Body of pancreas (tissue), 4 donors: ENCODE measurements at regions not wholly inside any gene's neighbourhood (a gene's known extent, or its start where the extent isn't known, plus 50 kb on each side); places are given as distances from the start of the nearest gene placed in this dataset.
A peak's percentile ranks its signal among the peaks of the same experiment; 100 is the strongest.

Experiments
- ATAC-seq: fragments of 150-250 bp; one replicate; pipeline ENCODE4 v1.9.1; 2016
- DNase-seq, 4 donors: peaks; one replicate each; pipeline ENCODE4 v3.0.0-alpha.2; 2019
- H3K27ac ChIP-seq, 4 donors: fragments of 200-600 bp; sonication (generic); 1 replicate in 3 of 4; 2 replicates in 1 of 4; pipeline versions ENCODE4 v1.5.1 to v1.6.1; 2016 to 2019; ENCODE audit warnings: mild to moderate bottlenecking in 1 of 4, mixed read lengths in 1 of 4, moderate library complexity in 1 of 4
- H3K27me3 ChIP-seq, 2 donors: fragments of 200-600 bp; sonication (generic); one replicate each; pipeline ENCODE4 v1.6.0; 2016; ENCODE audit warnings: mild to moderate bottlenecking in 1 of 2
- H3K36me3 ChIP-seq, 2 donors: fragments of 200-600 bp; sonication (generic); replicated peaks in 1 of 2; 2 replicates each; pipeline ENCODE4 v1.5.1; 2016; ENCODE audit warnings: low read depth in 2 of 2; ENCODE audit not compliant: insufficient read depth in 1 of 2
- H3K4me1 ChIP-seq: fragments of 200-600 bp; sonication (generic); one replicate; pipeline ENCODE4 v1.6.0; 2016
- H3K4me3 ChIP-seq, 2 donors: fragments of 200-600 bp; sonication (generic); 1 replicate in 1 of 2; 2 replicates in 1 of 2; pipeline ENCODE4 v1.5.1; 2016 to 2019
- H3K9me3 ChIP-seq, 3 donors: fragments of 200-600 bp; sonication (generic); 1 replicate in 2 of 3; 2 replicates in 1 of 3; pipeline ENCODE4 v1.5.1; 2016
- POLR2A ChIP-seq, 3 donors: fragments of 450-650 bp; IDR thresholded peaks; one replicate each; pipeline ENCODE4 v1.6.1; 2016; ENCODE audit warnings: antibody characterized with exemption in 3 of 3, mild to moderate bottlenecking in 2 of 3
- WGBS, 2 donors: methylation state at CpG; one replicate each; pipeline ENCODE4 v1.1.5; 2017; 5-methylcytosine and 5-hydroxymethylcytosine counted together
- intact Hi-C: fragments of 100-400 bp; cut with DNase I; formaldehyde crosslinking; loops from one replicate; pipeline ENCODE4 v1.15.1; 2023
- TF ChIP-seq, protein P1 (sequence below), 7 experiments: fragments of 450-650 bp in 4 of 7; fragments of 200-600 bp in 3 of 7; sonication (generic) in 3 of 7; IDR thresholded peaks; one replicate each; pipeline ENCODE4 v1.5.1; 2016 to 2019; ENCODE audit warnings: antibody characterized with exemption in 7 of 7

- peak in 1 of 4 donors; percentile 9 for DNase-seq
- no peak overlapping the region for H3K27ac ChIP-seq
- intact Hi-C loops: no loop called here
- TF ChIP-seq POLR2A (IDR thresholded peaks at IDR 0.05): no peak
- TF ChIP-seq, protein P1, sequence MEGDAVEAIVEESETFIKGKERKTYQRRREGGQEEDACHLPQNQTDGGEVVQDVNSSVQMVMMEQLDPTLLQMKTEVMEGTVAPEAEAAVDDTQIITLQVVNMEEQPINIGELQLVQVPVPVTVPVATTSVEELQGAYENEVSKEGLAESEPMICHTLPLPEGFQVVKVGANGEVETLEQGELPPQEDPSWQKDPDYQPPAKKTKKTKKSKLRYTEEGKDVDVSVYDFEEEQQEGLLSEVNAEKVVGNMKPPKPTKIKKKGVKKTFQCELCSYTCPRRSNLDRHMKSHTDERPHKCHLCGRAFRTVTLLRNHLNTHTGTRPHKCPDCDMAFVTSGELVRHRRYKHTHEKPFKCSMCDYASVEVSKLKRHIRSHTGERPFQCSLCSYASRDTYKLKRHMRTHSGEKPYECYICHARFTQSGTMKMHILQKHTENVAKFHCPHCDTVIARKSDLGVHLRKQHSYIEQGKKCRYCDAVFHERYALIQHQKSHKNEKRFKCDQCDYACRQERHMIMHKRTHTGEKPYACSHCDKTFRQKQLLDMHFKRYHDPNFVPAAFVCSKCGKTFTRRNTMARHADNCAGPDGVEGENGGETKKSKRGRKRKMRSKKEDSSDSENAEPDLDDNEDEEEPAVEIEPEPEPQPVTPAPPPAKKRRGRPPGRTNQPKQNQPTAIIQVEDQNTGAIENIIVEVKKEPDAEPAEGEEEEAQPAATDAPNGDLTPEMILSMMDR (IDR thresholded peaks at IDR 0.05): no peak
- H3K27me3 ChIP-seq: no peaks in the 10 kb centered on the region
- 50 to 91% methylated on average over 3 to 20 of the region's 20 CpGs for WGBS, 2 donors
- ATAC-seq: no peak
- no peaks in the 10 kb centered on the region for H3K36me3 ChIP-seq
- no peak overlapping the region for H3K4me3 ChIP-seq
- H3K4me1 ChIP-seq: peaks cover 11% of the 10 kb centered on the region
- no peaks in the 10 kb centered on the region for H3K9me3 ChIP-seq
Observed at GRCh38 chr10:130786365-130786966, 525.1 kb downstream of the TCERG1L start.

GRCh38 chr10:130787243-130787642 is 524.3 kb downstream of the TCERG1L start:
- WGBS, 2 donors: 9 to 17% methylated on average over 3 of the region's 3 CpGs
- no peak for ATAC-seq
- H3K27me3 ChIP-seq: no peaks in the 10 kb centered on the region
- H3K4me1 ChIP-seq: peaks cover 11% of the 10 kb centered on the region
- no peak overlapping the region for H3K4me3 ChIP-seq
- H3K27ac ChIP-seq: no peak overlapping the region
- intact Hi-C loops: no loop called here
- DNase-seq: peak in 1 of 4 donors; percentile 31
- H3K36me3 ChIP-seq: no peaks in the 10 kb centered on the region
- H3K9me3 ChIP-seq: no peaks in the 10 kb centered on the region
- no peak for TF ChIP-seq POLR2A (IDR thresholded peaks at IDR 0.05)
- TF ChIP-seq, protein P1 (IDR thresholded peaks at IDR 0.05): no peak

DNA sequence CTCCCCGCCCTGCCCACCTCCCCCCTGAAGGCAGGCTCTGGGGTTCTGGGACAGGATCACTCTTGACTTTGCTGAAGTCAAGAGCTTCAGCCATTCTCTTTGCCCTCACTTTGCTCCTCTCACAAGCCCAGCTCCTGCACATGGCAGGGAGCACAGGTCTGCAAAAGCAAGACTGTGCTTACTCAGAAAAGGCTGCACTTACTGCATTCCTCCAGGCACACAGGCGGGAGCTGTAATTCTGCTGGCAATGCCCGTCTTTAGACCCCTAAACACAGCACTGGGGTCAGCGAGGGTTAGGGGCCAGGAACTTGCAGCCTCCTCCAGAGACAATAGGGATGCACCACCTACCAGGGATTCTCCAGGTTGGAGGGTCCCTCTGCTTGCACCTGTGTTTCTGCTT is 523.7 kb downstream of the TCERG1L start:
- Histone ChIP-seq H3K27me3 (no peaks in the 10 kb centered on the region), H3K9me3 (no peaks in the 10 kb centered on the region), H3K4me1 (peaks cover 11% of the 10 kb centered on the region), H3K27ac (no peak overlapping the region), H3K4me3 (no peak overlapping the region), H3K36me3 (no peaks in the 10 kb centered on the region)
- intact Hi-C loops: no loop called here
- 34 to 35% methylated on average over 3 to 4 of the region's 4 CpGs for WGBS, 2 donors
- TF ChIP-seq, protein P1 (IDR thresholded peaks at IDR 0.05): no peak
- no peak for TF ChIP-seq POLR2A (IDR thresholded peaks at IDR 0.05)
- no peak for DNase-seq
- no peak for ATAC-seq

- H3K27ac ChIP-seq: no peak overlapping the region
- ATAC-seq (no peak), DNase-seq (no peak)
- no peaks in the 10 kb centered on the region for H3K9me3 ChIP-seq
- H3K36me3 ChIP-seq: no peaks in the 10 kb centered on the region
- H3K4me3 ChIP-seq: no peak overlapping the region
- peaks cover 11% of the 10 kb centered on the region for H3K4me1 ChIP-seq
- 11 to 23% methylated on average over 2 of the region's 2 CpGs for WGBS, 2 donors
- no peak for TF ChIP-seq POLR2A (IDR thresholded peaks at IDR 0.05)
- TF ChIP-seq, protein P1 (IDR thresholded peaks at IDR 0.05): no peak
- no peaks in the 10 kb centered on the region for H3K27me3 ChIP-seq
- intact Hi-C loops: no loop called here
Observed at GRCh38 chr10:130790339-130790738, 521.2 kb downstream of the TCERG1L start.
